Stimulated activated CD4-positive, alpha-beta T cell treated with anti-CD3 and anti-CD28 coated beads, Interleukin-4, amount 100 ng/mL, for 1 hour (primary cell): ENCODE measurements at regions not wholly inside any gene's neighbourhood (a gene's known extent, or its start where the extent isn't known, plus 50 kb on each side); places are given as distances from the start of the nearest gene placed in this dataset.

ENCODE experiments used
- DNase-seq: peaks from one replicate; pipeline ENCODE4 v3.0.0-alpha.2; 2020

DNA sequence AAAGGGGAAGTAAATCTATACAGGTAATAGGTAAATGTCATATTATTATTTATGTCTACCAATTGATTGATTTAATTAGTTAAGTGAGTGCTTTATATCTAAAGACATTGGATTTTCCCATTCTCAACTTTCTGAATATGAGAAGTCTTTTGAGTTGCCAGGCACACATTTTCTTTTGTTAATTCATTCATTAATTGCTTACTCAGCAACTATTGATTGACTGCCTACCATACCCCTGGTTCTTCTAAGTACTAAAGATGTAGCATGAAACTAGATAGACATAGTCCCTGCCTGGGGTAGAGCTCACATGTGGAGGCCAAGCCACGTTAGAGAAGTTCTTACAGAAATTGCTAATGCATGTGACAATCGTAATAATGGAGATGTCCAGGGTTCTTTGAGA, 253.1 kb upstream of the LYZL1 start:
- DNase-seq, result no peak

DNA sequence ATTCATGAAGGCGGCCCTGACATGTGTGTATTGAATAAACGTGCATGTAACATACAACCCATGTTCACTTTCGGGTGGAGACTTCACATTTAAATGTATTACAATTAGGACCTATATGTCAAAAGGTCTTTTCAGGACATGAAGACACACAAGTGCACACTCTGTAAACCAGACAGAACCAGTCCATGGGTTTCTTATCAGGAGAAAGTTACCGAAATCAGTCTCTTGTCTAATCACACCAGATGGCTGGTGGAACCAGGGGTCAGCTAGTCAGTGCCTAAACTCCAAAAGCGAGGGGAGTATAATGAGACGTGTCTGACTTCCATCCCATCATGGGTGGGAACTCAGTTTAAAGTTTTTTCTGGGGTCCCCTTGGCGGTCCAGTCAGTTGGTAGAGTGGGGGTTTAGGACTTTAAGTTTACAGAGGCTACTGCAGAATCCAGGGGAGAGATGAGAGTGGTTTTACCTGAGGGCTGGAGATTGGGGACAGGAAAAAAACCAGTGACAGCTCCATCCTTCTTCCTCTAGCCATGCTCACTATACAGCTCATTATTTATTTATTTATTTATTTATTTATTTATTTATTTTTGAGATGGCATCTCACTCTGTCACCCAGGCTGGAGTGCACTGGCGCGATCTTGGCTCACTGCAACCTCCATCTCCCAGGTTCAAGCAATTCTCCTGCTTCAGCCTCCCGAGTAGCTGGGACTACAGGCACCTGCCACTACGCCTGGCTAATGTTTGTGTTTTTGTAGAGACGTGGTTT, 251.3 kb upstream of the LYZL1 start:
- no peak for DNase-seq

DNA sequence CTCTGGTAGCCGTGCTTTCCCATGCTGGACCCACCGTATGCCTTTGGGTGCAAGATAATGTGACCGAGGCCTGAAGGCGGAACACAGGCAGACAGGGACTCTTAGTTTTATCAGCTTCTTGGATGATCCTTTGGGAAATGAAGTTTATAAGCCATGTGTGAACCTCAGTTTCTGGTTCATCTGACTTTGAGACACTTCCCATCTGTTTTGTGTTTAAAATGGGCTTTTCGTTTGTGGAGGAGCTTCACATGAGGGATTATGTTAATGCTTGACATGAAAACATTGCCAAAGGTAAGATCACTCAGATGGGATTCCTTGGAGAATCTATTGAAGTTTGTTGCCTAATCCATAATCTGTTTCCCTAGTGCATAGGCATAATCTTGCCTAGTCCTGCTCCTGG, 249.8 kb upstream of the LYZL1 start:
- no peak for DNase-seq

DNA sequence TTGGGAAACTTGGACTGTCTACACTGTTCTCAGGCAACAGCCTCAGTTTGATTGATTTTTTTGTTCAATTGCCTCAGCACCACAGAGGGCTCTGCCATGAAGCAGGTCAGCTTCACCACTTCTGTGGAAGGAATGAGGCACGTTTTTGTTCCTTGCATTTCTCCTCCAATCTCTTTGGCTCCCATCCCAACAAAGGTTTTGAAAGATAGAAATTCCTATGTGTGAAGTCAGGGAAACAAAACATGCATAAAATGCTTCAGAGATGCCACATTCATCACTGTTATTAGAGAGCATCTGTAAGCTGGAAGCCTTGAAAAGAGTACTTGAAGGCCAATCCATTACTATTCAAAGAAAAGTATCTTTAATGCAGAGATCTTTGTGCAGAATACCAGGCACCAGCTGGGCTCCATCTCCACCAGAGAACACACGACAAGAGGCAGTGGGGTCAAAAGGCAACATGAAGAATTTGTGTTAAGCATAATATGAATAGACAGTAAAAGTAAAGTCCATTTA, 249.1 kb upstream of the LYZL1 start:
- DNase-seq, result no peak

DNA sequence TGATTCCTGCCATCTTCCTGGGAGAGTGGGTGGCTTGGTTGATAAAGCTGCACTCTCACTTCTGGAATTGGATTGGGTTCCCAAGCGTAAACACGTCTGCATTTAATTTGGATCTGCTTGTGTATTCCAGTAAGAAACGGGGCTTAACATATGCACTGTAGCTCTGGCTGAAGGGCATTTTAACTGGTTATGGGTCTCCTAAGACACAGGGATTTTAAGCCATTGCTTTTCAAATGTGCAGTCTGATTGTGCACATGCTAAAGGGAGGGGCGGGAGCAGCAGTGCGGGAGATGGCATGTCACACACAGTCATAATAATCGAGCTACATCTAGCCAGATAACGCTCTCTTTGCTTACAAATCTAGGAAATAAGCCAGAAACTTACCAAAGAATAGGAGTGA, 247.3 kb upstream of the LYZL1 start:
- DNase-seq, result no peak

DNA sequence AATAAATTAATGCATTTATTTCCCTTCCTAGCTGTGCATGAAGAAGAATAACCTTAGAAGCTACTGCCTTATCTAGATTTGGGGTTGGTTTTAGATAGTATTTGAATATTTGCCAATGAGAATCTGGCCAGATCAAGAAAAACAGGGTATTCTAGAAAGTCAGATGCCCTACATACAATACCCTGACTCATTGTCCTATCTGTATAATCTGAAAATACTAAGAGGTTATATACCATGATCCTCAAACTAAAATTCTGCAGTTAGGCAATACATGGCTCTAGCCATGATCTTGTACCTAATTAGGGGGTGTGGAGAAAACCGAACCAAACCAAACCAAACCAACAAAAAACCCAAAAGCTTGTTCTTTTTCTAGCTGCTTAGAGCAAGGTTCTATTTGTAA, 240.4 kb upstream of the LYZL1 start:
- no peak for DNase-seq

DNA sequence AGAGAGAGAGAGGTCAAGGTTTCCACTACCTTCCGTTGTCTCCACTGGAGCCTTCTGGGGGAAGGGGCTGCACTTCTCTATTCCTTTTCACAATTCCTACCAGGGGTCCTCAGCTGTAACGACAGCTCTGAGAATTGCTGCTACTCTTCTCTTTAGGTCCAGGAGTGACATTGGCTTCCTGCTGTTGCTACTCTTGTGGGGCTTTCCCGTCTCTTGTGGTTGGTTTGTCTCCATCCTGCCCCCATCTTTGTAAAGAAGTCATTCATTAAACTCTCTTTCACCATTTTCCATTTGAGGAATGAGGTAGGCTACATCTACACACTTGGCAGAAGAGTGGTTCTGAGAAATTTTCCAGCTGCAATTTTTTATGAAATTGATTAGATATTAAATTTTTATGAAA, 238.8 kb upstream of the LYZL1 start:
- DNase-seq, result no peak

DNA sequence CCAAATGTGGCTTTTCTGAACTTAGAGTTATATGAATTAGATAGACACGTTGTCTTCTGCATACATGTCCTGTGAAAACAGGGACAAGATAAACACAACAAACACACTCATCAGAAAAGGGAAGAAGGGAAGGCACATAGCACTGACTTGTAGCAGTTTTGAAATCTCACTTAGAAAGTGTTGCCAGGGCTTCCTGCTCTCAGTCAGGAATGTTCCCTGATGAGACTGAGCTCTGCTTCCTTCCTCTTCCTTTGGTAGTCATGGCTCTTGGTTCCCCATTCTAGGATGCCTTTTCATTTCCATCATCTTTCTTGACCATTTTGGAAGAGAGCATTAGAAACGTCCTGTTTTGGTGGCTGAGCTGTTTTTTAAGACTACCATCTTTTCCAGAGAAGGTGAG, 233.8 kb upstream of the LYZL1 start:
- no peak for DNase-seq

DNA sequence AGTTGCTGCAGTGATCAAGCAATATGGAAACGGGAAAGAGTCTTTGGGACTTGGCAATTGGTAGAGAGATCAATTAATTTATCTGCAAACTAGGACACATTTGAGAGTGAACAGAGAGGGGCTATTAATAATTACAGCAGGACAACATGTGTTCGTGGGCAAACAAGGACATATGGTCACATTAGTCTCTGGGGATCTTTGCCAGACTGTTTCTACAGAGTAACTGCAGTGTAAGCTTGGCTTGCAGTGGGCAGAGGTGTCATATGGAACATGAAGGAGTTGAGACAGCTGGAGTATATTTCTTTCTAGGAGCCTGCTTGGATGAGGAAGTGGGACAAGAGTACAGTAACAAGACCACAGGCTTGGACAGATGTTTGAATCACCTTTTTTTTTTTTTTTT, 232.1 kb upstream of the LYZL1 start:
- DNase-seq, result no peak

DNA sequence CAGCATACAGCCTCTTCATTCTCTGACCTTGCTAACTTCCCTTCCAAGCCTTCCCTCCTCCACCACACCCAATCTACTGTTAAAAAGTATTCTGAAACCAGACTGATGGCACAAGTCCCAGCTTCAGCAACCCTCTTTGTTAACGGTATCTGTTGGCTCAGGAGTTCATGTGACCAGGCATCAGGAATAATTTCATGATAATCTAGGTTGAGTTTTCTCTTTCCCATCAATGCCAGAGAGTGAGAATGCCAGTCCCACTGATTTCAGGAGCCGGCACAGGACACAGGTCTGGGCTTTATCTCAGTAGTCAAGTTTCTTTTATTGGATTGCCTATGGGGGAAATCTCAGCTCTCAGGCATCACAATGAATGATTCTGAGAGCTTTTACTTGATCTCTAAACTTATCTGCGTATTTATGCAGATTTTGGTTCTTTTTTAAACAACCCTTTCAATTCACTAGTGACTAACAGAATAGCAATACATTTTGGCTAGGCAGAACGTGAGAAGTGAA, 231.0 kb upstream of the LYZL1 start:
- no peak for DNase-seq

DNA sequence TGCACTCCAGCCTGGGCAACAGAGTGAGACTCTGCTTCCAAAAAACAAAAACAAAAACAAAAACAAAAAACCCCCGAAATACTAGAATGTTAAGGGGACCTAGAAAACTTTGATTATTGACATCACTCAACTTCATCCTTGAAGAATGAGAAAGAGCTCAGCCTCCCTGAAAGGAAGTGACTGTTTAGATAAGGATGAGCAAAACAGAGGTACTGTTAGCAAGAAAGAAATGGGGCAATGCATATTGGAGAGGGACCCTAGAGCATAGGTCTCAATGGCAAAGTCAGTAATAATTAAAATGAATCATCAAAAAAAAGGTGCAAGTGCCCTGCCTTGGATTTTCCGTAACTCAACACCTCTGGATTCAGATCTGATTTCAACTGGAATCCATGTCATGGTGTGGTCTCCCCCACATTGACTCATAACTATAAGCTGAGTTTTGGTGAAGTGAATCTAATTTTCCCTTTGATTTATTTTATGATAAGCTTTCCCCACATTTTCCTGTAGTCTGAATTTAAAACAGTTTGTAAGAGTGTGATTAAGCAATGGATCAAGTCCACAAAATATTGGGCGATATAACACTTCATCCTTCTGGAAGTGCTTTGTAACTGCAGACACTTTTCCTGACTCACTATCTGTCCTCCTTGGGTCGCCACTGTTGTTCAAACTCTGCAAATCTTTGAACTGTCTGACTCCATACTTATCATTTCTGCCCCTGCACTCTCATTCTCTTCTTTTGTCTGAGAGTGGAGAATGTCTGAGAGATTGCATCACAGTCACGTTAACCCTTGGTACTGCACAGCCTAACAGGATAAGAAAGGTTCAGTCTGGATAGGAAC, 224.8 kb upstream of the LYZL1 start:
- DNase-seq, result no peak

DNA sequence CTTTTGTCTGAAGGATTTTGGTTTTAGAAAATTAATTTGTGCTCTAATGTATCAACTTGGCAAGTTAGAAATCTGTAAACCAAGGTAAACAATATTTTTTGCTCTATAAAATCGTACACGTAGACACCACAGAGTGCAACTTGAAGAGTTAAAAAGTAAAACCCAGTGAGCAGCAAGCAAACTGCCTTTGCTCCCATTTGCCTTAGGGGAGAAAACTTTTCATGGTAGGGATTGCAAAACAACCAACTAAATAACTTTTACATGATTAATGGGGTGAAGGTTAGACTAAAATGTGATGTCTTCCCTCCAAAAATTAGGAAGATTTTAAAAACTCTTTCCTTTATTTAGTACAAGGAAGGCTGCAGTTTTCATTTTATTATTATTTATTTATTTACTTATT, 224.2 kb upstream of the LYZL1 start:
- no peak for DNase-seq

DNA sequence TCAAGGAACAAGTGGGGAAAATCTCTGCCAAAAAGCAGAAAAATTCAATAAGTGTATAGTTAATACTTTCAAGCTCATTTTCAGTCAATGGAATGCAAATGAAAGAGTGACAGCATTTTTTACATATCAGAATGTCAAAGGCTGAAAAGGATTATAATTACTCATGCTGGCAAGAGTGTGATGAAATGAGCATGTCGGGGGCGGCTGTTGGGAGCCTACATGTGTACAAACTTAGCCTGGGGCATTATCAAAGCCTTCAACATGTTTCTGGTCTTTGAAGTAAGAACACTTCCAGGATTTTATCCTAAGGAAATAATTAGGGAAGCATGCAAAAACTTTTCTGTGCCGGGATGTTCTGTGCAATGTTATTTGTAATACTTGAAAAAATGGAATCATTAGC, 221.7 kb upstream of the LYZL1 start:
- DNase-seq, result no peak

DNA sequence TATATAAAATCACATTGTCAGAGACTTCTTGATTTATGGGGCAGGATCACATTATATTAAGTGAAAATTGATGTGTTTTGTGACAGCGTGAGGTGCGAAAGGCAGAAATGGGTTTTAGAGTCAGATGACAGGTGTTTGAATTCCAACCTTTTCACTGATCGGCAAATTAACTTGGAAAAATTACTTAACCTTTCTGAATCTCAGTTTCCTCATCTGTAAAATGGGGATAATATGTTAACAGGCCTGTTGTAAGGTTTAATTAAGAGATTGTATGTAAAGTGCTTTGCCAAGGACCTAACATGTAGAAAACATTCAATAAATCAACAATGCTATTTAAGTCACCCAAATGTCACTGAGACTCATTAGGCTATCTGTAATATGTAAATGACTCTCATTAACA, 221.2 kb upstream of the LYZL1 start:
- no peak for DNase-seq

DNA sequence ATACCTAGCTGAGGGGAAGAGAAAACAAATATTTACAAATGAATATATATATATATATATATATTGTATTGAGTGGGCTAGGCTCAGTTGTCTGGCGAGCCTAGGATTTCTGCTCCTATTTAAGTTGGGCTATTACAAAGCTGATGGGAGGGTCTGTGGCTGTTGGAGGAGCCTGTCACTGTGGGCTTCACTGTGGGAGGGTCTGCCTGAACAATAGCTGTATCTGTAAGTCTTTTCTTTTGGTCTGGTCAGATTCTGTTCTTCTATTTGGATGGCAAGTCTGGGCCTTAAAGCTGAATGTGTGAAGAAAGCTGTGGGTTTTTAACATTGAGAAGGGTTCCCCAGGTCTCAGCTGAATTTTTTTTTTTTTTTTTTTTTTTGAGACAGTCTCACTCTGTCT, 220.6 kb upstream of the LYZL1 start:
- DNase-seq, result no peak

DNA sequence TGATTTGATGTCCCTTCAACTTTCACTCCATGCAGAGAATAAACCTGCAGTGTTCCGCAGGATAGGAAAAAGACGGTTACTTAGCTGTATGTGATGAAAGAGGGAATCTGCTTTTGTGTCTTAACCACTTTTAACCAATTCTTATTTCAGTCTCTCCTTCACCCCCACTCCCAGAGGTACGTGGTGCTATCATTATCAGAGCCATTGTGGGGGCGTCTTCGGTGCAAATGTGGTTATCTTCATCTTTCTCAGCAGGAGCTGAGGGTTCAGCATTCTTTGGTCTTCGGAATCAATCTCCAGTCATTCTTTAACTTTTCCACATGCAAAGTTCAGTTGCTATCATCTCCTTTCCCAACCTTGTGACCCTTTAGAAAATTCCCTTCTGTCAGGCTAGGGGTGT, 219.9 kb upstream of the LYZL1 start:
- no peak for DNase-seq

DNA sequence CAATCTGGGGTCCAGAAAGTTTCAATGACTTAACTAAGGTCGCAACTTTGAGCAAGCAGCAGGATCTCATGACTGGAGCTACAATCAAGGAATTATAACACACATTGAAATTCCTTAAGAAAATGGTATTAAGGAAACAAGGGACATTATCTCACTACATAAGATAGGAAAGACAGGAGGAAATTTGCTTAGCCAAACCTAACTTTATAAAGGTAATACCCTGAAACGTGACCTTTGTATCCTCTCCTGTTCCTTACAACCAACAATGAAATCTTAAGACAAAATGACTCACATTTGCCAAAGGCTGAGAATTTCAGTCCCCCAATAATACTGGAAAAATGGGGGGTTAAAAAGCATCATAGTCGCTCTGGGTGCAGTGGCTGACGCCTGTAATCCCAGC, 218.9 kb upstream of the LYZL1 start:
- DNase-seq, result no peak

DNA sequence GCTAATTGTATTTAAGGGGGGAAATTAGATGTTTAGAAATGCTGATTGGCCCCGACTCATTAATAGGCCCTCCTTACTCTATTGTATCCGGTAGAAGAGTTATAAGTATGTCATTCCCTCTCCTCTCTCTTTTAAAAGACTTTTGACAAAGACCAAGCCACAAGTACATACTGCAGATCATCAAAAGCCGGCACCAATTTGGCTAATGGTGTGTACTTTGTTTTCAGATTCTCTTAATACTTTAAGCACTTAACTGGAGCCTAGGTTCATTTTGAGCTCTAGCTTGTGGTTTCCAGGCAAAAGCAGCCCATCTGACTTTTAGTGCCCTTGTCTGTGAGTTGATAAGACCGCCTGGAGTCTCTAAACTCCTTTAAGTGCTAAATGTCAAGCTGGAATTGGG, 210.0 kb upstream of the LYZL1 start:
- no peak for DNase-seq

DNA sequence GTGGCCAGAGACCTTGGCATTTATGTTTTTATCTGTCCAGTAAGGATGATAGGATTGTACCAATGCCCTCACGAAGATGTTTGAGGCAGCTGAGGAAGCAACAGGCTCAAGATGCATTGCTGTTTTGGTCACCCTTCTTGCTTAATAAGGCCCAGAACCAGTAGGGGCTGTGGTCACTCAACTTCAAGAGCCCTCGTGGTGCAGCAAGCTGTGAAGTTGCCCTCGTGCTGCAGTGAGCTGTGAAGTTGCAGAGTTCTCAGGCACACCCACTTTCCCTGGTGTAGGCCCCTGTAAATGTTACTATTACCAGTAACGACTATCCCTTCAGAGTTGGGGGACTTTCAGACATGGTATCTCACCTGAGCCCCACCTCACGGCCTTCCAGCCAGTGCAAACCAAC, 207.6 kb upstream of the LYZL1 start:
- no peak for DNase-seq

DNA sequence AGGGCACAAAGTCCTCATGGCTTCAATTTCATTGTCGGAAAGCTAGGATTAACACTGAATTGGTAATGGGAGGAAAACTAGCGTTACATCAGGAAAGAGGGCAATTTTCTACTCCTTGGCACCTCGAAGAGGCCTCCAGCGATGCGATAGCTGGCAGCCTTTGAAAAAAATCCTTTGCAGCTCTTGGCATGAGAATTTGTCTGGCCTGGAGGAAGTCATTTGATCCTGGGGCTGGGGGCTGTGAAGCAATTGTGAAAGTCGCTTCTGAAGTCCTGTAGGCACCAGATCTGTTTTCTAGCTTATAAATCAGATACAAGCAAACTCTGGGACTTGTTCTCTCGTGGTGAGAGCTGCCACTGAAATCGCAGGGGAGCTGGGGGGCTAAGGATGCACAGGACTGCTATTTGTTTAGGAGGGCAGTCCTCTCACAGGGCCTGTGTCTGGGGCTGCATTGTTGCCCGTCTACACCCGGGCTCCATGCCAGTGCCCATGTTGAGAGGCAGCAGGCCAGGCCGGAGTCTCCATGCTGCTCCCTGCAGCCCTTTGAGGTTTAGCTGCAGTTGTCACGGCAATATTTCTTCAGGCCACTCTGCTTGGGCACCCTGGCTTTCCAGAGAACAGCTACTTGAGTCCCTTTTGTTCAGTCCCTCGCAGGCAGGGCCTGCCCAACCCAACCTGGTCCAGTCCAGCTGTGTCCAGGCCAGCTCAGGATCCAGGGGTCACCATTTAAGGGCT, 206.8 kb upstream of the LYZL1 start:
- DNase-seq, result no peak

DNA sequence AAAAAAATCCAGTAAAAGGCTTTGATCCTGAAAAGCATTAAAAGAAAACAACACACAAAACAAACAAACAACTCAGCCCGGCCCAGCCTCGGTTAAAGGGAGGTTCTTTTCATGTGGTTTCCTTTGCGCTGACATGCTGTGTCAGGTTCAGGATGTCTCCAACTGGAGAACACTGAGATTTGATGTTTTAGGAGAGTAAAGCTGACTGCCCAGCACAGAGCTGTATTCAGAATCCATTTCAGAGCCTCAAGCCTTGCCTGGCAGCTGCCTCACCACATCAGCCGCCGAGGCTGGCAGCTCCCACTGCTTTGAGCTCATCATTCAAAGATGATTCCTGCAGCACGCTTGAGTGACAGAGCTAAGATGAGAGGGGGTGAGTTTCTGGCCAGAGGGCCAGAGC, 205.8 kb upstream of the LYZL1 start:
- no peak for DNase-seq

DNA sequence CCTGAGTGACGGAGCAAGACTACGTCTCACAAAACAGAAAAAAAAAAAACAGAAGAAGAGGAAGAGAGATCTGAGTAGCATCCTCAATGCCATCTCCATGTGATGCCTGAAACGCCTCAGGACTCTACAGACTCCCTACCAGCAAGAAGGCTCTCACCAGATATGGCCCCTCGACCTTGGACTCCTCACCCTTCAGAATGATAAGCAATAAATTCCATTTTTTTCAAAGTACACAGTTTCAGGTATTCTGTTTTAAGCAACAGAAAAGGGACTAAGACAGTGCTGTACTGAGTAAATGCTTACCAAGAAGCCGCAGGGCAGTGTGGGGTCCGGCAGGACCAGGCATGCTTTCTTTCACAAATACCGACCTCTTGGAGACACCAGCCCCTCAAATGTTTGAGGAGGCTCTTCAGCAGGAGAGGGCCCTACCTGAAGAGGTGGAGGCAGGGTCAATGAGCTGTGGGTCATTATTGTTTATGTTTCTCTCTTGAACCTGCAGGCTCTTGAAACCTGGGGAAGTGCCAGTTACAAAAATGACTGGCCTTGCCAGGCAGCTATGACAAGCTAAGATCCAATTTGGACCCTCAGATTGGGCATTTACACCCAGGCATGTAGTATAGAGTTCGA, 204.1 kb upstream of the LYZL1 start:
- DNase-seq, result no peak

DNA sequence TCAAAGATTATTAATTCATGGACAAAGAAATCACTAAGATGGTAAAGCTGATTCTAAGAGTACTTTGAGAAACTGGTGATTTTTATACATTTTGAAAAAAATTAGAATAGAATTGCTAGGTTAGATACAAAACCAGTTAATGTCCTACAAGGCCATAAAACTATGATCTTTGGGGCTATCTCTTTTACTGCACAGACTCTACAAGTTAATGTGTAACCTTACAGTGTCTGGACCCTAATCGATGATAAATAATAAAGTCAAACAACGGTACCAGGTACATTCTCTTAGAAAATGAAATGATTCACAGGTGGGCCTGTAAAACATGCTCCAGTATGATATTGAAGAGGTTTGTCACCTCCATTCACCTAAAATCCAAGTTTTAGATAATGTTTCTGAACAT, 199.8 kb upstream of the LYZL1 start:
- DNase-seq, result no peak
